HFF-Myc (cell line): ENCODE measurements at regions not wholly inside any gene's neighbourhood (a gene's known extent, or its start where the extent isn't known, plus 50 kb on each side); places are given as distances from the start of the nearest gene placed in this dataset.
"Not testable (repeated sequence)": the region's sequence is repeated elsewhere in the genome, so short reads cannot be mapped to it uniquely, and the experiment has no call there.

Experiments used
- DNase-seq: peaks from one replicate; pipeline ENCODE4 v3.0.0-alpha.2; 2011; ENCODE audit warnings: low read depth; ENCODE audit errors: extremely low read depth
- H3K4me3 ChIP-seq: replicated peaks from 2 replicates; pipeline ENCODE4 v1.5.1; 2011; ENCODE audit warnings: low read depth, mild to moderate bottlenecking, control low read depth, low read length
- TF ChIP-seq, protein P1 (sequence below): IDR thresholded peaks from 2 replicates; pipeline ENCODE4 v1.5.1; 2012; ENCODE audit warnings: mild to moderate bottlenecking, low read depth, low read length, control low read depth; ENCODE audit errors: missing control alignments

DNA sequence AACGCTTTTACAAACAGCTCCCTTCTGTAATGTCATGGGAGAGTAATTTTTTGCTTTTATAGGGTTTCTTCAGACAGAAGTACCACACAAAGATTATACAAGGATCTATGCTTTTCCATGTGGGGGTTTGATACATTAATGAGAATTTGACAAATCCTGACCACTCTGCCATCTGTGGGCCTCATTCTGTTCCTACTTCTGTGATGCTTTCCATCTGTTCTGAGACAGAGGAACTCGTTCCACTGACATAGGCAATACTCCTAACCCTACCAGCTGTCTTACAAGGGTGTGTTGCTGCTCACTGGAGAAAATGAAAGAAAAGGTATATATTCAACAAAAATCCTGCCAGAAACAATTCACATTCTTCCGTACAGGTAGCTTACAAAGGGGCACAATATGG, 59.4 kb upstream of the NAMPT start:
- TF ChIP-seq, protein P1, sequence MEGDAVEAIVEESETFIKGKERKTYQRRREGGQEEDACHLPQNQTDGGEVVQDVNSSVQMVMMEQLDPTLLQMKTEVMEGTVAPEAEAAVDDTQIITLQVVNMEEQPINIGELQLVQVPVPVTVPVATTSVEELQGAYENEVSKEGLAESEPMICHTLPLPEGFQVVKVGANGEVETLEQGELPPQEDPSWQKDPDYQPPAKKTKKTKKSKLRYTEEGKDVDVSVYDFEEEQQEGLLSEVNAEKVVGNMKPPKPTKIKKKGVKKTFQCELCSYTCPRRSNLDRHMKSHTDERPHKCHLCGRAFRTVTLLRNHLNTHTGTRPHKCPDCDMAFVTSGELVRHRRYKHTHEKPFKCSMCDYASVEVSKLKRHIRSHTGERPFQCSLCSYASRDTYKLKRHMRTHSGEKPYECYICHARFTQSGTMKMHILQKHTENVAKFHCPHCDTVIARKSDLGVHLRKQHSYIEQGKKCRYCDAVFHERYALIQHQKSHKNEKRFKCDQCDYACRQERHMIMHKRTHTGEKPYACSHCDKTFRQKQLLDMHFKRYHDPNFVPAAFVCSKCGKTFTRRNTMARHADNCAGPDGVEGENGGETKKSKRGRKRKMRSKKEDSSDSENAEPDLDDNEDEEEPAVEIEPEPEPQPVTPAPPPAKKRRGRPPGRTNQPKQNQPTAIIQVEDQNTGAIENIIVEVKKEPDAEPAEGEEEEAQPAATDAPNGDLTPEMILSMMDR = no peak
- DNase-seq = no peak
- H3K4me3 ChIP-seq = no peak overlapping the region

DNA sequence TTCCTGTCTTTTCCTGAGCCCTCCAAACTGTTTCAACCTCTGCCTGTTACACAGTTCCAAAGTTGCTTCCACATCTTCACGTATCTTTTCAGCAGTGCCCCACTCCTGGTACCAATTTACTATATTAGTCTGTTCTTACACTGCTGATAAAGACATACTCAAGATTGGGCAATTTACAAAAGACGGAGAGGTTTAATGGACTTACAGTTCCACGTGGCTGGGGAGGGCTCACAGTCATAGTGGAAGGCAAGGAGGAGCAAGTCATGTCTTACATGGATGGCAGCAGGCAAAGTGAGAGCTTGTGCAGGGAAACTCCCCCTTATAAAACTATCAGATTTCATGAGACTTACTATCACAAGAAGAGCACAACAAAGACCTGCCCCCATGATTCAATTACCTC, 57.3 kb upstream of the NAMPT start:
- not testable (repeated sequence) for DNase-seq, H3K4me3 ChIP-seq

DNA sequence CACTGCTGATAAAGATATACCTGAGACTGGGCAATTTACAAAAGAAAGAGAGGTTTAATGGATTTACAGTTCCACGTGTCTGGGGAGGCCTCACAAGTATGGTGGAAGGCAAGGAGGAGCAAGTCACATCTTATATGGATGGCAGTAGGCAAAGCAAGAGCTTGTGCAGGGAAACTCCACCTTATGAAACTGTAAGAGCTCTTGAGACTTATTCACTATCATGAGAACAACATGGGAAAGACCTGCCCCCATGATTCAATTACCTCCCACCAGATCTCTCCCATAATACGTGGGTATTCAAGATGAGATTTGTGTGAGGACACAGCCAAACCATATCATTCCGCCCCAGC, 55.4 kb upstream of the NAMPT start:
- DNase-seq, H3K4me3 ChIP-seq: not testable (repeated sequence)

DNA sequence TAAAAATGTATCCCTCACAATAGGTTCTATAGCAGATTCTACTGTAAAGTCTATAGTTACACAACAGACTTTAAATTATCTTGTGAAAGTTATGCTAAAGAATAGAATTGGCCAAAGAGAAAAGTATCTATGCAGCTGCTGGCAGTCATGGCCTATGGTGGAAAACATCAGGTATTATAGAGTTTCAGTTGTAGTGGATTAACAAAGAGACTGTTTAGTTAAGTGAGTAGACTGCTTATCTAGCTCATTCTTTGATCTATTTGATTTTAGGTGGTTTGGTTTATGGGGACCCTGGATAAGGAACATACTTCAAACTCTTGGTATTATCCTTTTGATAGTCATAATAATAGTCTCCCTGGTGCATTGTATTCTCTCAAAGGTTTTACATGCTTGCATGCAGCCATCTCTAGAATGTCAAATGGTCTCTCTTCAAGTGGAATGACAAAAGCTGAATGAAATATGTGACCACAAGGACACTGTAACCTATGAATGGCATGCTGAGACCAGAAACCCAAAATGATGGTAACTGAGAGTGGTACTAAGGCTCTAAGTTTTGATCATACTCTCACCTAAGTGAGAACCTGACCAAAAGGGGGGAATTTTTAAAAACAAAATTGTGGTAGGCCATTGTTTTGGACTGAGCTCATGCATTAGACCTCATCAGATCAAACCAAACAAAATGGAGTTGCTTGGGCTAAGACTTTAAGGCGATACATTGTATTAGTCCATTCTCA, 54.9 kb upstream of the NAMPT start:
- no peak for DNase-seq
- TF ChIP-seq, protein P1 = no peak
- H3K4me3 ChIP-seq = no peak overlapping the region

DNA sequence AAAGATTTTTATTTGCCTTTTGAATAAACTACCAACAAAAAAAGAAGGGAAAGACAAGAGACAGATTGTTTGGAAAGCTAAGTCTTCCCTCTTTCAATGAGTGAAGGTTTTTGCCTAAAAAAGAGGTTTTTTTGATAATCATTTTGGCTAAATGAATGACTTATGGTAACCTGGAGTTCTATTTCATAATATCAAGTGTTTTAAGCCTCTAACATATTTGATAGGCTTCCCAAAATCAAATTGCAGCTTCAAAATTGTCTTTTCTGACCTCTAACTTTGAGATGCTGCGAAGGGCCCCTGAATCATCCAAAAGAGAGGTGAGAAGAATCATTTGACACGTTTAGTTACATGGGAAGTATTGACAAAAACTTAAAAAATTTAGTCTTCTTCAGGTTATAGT, 53.0 kb upstream of the NAMPT start:
- H3K4me3 ChIP-seq = no peak overlapping the region
- DNase-seq = no peak
- TF ChIP-seq, protein P1 = no peak

DNA sequence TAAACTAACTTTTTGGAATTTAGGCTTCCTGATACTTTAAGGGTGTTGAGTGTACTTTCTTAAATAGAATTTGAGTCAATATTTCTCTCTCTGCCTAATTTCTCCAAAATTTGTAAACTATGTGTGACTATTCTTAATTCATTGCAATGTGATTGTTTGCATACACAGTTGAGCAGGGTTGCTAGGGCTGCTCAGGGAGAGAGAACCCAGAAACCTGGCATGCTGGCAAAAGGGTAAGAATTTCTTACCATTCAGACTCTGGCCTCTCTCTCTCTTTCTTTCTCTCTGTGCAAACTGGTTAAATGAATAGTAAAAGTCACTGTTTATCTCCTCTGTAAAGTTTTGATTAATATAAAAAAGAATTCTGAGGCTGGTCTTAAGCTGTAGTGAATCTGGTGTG, 51.0 kb upstream of the NAMPT start:
- TF ChIP-seq, protein P1 = no peak
- H3K4me3 ChIP-seq = no peak overlapping the region
- no peak for DNase-seq
